HG03095 (cell line): ENCODE measurements at regions not wholly inside any gene's neighbourhood (a gene's known extent, or its start where the extent isn't known, plus 50 kb on each side); places are given as distances from the start of the nearest gene placed in this dataset.
"Not testable (repeated sequence)": the region's sequence is repeated elsewhere in the genome, so short reads cannot be mapped to it uniquely, and the experiment has no call there.

Source experiments
- ATAC-seq: cut with Tn5 transposase; IDR thresholded peaks from one replicate; pipeline ENCODE4 v1.9.1; 2021; ENCODE audit warnings: moderate library complexity; ENCODE audit not compliant: unreplicated experiment

DNA sequence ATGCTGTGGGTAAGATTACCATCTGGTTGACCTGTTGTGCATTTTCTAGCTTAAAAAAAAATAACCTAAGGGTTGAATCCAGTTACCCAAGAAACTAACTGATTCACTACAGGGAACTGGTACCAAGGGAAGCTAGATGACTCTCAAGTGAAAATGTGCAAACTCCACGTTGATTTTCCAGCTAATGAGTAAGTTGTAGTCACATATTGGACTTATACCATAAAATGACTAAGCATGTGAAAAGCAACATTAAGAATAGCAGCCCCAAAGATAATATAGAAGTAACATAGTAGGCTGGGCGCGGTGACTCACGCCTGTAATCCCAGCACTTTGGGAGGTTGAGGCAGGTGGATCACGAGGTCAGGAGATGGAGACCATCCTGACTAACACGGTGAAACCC lies 270.9 kb downstream of the SPRY1 start:
- no peak for ATAC-seq

DNA sequence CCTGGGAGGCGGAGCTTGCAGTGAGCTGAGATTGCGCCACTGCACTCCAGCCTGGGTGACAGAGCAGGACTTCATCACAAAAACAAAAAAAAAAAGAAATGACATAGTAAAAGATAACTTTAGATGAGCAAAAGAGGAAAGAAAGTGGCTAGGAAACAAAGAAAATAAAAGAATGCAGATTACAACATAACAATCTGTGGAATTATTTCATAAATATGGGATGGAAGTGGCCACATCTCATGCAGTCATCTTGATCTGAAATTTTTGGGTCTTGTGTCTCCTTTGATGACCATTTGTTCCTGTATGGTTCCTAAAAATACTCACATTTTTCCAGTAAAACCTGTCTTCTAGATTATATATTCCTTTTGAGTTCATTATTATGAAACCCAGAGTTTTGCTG lies 271.4 kb downstream of the SPRY1 start:
- ATAC-seq = no peak

DNA sequence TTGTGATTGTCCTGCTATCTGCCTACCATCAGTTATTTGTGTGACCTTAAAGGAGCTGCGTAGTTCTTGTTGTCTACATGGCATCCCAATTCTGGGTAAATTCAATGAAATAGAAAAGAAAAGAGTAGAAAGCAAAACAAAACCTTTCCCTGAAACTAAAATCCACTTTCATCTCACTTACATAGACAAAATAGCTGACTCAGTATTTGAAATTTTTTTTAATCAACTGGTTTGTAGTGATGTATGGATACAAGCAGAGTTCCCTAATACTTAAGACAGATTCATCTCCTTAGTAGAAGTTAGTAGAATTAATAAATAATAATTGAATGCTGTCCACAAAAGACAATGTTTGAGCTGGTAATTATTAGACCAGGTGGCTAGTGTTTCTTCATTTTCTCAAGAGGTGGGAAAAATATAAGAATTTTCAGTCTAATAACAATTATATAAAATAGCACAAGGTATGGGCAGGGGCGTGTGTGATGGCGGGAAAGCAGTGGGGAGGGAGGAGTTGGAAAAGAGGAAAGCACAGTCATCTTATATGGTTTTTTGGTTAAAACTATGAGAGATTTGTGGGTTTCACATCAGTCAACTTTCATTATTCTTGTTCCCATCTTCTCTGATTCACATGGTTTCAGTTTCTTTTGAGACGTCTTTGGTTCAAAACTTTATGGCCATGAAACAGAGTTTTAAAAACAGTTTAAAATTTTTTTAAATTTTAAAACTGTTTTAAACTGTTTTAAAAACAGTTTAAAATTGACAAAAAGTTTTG lies 275.2 kb downstream of the SPRY1 start:
- ATAC-seq = peak; percentile 94

DNA sequence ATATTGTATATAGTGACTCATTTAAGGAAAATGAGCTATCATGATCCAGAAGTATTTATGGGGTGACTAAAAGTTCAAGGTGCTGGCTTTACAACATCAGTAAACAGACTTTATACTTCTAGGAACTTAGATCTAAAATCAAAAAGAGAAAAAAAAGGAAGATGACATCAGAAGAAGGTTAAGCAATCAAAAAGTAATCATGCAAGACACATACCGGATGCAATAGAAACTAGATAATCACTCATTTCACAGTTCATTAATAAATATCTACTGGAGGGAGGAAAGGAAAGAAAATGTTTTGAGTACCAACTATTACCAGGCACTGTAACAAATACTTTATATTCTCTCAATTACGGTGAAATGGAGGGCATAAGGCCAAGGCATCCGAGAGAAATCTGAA lies 276.4 kb downstream of the SPRY1 start:
- ATAC-seq = no peak

DNA sequence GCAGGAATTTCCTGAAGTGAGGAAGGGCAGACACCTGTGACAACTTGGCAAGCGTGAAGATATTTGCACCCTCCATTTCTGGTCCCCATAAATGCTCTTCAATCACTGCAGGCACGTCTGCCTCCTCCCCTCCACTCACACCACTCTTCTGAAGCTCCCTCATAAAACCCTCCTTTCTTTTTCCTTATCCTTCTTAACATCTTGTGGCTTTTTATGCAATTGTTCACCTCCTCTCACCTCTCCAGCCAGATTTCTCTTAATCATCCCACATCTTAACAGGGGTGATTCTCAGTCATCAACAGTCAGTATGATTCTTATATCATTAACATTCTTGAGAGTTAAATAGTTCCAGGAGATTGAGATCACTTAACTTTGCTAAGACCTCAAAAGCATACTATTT lies 277.4 kb downstream of the SPRY1 start:
- ATAC-seq = no peak

GRCh38 chr4:123674762-123675465 lies 278.3 kb downstream of the SPRY1 start:
- ATAC-seq = no peak

DNA sequence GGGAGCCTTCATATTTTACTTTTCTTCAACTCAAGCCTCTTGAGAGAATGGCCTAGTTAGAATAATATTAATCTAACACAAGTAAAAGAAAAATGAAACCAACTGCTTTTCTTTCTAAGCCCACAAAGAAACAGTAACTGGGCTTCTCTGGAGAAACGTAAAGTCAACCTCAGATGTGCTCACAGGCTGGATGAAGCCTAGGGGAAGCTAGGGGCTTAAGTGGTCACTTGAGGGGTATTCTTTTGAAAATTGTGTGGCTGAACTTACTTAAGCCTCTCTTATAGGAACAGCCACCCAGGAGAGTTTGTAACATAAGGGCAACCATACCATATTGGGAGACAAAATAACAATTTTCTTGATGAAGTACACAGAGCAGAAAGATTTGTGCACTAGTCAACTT lies 279.0 kb downstream of the SPRY1 start:
- no peak for ATAC-seq

GRCh38 chr4:123676071-123676889 lies 279.7 kb downstream of the SPRY1 start:
- no peak for ATAC-seq

GRCh38 chr4:123676890-123677229 lies 280.3 kb downstream of the SPRY1 start:
- ATAC-seq = no peak

GRCh38 chr4:123682931-123683330 lies 286.3 kb downstream of the SPRY1 start:
- ATAC-seq = no peak

- ATAC-seq = not testable (repeated sequence)
Measured at GRCh38 chr4:123684937-123685336, 288.3 kb downstream of the SPRY1 start.

DNA sequence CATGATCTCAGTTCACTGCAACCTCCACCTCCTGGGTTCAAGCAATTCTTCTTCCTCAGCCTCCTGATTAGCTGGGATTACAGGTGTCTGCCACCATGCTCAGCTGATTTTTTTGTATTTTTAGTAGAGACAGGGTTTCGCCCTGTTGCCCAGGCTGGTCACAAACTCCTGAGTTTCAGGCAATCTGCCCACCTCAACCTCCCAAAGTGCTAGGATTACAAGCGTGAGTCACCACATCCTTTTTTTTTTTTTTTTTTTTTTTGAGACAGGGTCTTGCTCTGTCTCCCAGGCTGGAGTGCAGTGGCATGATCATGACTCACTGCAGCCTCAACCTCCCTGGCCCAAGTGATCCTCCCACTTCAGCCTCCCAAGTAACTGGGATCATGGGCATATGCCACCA lies 298.9 kb downstream of the SPRY1 start:
- ATAC-seq = not testable (repeated sequence)

DNA sequence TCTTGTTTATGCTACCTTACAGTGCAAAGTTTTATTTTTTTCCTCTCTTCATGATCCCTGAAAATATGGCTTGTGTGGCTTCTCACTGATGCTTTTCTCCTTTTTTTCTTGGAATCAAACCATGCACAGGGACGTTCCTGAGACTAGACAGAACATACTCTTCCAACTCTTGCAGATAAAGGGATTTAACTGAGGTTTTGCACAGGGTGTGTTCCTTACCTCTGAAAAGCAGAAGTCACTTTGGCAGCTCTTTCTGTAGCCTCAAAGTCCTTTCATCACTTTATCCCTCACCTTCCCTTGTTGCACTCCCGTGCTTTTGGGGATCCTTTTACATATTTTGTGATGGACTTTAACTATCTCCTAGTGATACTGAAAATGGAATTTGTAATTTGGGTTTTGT lies 300.1 kb downstream of the SPRY1 start:
- no peak for ATAC-seq

DNA sequence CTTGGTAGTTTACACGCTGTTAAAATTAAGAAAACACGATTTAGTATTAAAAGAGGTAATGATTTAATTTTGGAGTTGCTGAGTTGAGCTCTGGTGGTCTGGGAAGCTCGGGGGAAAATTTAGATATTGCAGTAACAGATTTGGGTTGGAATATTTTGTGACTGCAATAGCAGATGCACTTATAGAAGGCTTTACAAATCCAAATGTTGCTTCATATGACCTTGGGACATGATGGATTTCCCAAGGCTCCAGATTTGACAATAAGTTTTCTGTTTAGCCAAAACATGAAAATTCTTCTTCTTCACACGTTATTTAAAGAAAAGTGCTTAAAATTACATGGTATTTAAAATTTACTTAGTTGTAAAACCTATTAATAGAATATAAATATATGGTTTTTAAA lies 302.0 kb downstream of the SPRY1 start:
- ATAC-seq = no peak

DNA sequence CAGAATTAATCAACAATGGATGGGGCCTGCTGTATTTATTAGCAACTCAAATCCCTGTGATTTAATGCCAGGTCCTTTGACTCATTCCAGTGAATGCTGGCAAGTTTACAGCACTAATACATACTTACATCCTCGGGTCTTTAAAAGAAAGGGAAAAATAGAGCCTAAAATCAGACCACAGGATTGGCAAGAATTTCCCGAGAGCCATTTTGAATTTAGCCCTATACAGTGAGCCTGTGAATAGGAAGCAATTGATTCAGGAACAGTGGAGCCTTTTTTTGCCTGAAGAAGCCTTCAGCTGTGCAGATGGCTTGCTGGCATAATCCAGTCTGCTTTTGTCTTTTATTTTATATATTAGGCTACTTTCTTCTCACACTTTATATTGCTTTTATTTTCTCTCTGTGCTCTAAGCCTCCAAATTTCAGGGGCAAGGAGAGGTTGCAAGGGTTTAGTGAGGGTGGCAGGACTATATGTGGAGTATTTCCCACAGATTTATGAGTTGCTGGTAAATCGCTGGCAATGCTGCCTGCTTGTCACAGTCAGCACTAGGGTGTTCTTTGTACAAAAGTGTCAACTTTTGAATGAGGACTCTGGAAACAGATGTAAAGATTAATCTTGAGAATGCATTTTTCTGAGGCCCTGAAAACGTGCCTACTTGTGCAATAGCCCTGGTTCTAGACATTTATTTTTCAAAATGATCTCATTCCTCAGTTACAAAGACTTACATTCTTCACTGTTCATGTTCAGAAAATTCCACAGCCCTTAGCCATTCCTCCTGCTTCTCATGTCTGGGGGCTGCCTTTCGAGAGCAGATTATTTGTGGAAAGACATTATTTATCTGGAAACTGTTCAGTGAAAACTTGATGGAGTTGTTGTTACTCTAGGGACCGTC lies 303.5 kb downstream of the SPRY1 start:
- ATAC-seq = no peak

GRCh38 chr4:123701131-123701575 lies 304.6 kb downstream of the SPRY1 start:
- no peak for ATAC-seq

DNA sequence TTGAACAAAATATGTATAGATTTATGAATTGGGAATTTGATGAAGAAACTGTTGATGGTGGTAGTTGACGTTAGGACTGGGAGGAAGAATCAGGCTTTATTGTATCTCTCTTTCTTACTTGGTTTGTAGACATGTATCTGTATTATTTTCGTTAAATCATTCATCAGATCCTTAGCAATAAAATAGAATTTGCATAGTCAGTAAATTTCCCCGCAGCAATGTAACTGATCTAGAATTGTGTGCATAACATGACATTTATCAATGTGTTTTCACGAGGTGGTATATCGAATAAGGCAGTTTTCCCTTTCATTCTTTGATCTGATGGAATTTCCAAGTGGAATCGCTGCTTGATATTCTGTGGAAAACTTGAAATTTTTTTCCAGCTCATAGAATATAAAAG lies 308.8 kb downstream of the SPRY1 start:
- no peak for ATAC-seq

DNA sequence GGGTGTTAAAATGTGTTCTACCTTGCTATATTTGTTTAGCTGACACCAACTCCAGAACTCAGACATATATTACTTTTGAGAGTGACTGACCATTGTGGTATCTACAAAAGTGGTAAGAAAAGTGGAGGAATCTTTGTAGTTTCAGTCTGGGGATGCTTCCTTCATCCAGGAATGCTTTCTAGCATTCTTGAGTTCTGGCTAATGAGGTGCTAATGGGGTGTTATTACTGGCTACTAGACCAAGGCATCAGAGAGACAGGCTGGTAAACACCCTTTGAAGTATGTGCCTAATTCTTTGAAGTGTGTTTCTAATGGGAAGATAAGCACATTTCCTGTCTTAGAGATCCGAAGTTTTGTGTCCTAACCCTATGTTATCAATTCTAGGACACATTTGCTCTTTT lies 310.4 kb downstream of the SPRY1 start:
- no peak for ATAC-seq

DNA sequence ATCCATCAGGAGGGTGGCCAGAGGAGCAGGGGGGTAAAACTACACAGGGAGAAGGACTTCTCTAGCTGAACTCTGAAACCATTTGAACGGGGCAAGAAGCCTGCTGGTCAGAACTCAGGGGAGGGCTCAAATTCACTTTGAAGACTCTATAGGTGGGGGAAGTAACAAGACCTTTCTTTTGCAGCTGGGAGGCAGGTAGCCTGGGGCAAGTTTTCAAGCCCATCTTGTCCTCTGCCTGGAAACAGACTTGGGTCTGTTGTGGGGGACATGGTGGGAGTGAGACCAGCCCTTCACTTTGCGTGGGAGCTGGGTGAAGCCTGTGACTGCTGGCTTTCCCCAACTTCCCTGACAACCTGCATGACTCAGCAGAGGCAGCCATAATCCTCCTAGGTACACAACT lies 312.3 kb downstream of the SPRY1 start:
- no peak for ATAC-seq

GRCh38 chr4:123709336-123709735 lies 312.7 kb downstream of the SPRY1 start:
- ATAC-seq = no peak

DNA sequence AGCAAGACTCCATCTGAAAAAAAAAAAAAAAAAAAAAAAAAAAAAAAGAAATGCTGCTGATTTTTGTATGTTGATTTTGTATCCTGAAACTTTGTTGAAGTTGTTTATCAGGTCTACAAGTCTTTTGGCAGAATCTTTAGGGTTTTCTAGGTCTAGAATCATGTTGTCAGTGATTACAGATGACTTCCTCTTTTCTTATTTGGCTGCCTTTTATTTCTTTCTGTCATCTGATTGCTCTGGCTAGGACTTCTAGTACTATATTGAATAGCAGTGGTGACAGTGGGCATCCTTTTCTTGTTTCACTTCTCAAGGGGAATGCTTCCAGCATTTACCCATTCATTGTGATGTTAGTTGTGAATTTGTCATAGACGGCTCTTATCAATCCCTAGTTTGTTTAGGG lies 334.4 kb downstream of the SPRY1 start:
- ATAC-seq = no peak
